H9 (cell line): ENCODE measurements at regions not wholly inside any gene's neighbourhood (a gene's known extent, or its start where the extent isn't known, plus 50 kb on each side); places are given as distances from the start of the nearest gene placed in this dataset.

Experiments used
- DNase-seq: peaks from one replicate; pipeline ENCODE4 v3.0.0-alpha.2; 2017
- H2AFZ ChIP-seq: one replicate; pipeline ENCODE4 v1.6.1; 2013; ENCODE audit warnings: mild to moderate bottlenecking, low read length, control low read depth, moderate library complexity
- H2AK5ac ChIP-seq: 2 replicates; pipeline ENCODE4 v1.6.1; 2013; ENCODE audit warnings: low read length, control low read depth, mixed read lengths; ENCODE audit not compliant: insufficient read length
- H2BK120ac ChIP-seq: one replicate; pipeline ENCODE4 v1.6.1; 2013; ENCODE audit warnings: low read depth, mild to moderate bottlenecking, low read length, control low read depth, inconsistent platforms; ENCODE audit not compliant: poor library complexity, severe bottlenecking
- H2BK12ac ChIP-seq: 2 replicates; pipeline ENCODE4 v1.6.1; 2013; ENCODE audit warnings: low read length, control low read depth, mixed read lengths, low read depth; ENCODE audit not compliant: insufficient read length
- H2BK15ac ChIP-seq: 2 replicates; pipeline ENCODE4 v1.6.1; 2013; ENCODE audit warnings: low read depth, low read length, control low read depth
- H2BK20ac ChIP-seq: one replicate; pipeline ENCODE4 v1.6.1; 2013; ENCODE audit warnings: low read depth, mild to moderate bottlenecking, low read length, control low read depth, inconsistent platforms; ENCODE audit not compliant: poor library complexity, severe bottlenecking
- H2BK5ac ChIP-seq: 2 replicates; pipeline ENCODE4 v1.6.1; 2013; ENCODE audit warnings: low read length, control low read depth, mixed read lengths; ENCODE audit not compliant: insufficient read length
- H3K14ac ChIP-seq: 2 replicates; pipeline ENCODE4 v1.6.1; 2013; ENCODE audit warnings: low read length, control low read depth; ENCODE audit not compliant: insufficient read depth
- H3K18ac ChIP-seq: 2 replicates; pipeline ENCODE4 v1.6.1; 2013; ENCODE audit warnings: low read depth, mild to moderate bottlenecking, mixed read lengths, low read length, control low read depth; ENCODE audit not compliant: insufficient read length
- H3K23ac ChIP-seq: 2 replicates; pipeline ENCODE4 v1.6.1; 2013; ENCODE audit warnings: low read length, control low read depth, mixed read lengths, low read depth; ENCODE audit not compliant: insufficient read length
- H3K23me2 ChIP-seq: 2 replicates; pipeline ENCODE4 v1.6.1; 2013; ENCODE audit warnings: low read depth, mild to moderate bottlenecking, mixed read lengths, low read length, control low read depth; ENCODE audit not compliant: insufficient read length, poor library complexity, severe bottlenecking
- H3K27ac ChIP-seq: 2 replicates; pipeline ENCODE4 v1.5.1; 2013; ENCODE audit warnings: low read length, control low read depth, mixed read lengths, low read depth; ENCODE audit not compliant: insufficient read length
- H3K27me3 ChIP-seq: 2 replicates; pipeline ENCODE4 v1.6.1; 2013; ENCODE audit warnings: low read length, control low read depth, inconsistent platforms; ENCODE audit not compliant: insufficient read depth
- H3K4ac ChIP-seq: 2 replicates; pipeline ENCODE4 v1.6.1; 2013; ENCODE audit warnings: low read depth, mild to moderate bottlenecking, control low read depth, inconsistent platforms, low read length, moderate library complexity
- H3K4me1 ChIP-seq: 2 replicates; pipeline ENCODE4 v1.6.1; 2013; ENCODE audit warnings: low read length, control low read depth, inconsistent platforms; ENCODE audit not compliant: insufficient read depth
- H3K4me2 ChIP-seq: 2 replicates; pipeline ENCODE4 v1.6.1; 2013; ENCODE audit warnings: low read length, control low read depth, mixed read lengths; ENCODE audit not compliant: insufficient read length, insufficient read depth
- H3K56ac ChIP-seq: 2 replicates; pipeline ENCODE4 v1.6.1; 2013; ENCODE audit warnings: low read depth, mild to moderate bottlenecking, mixed read lengths, low read length, control low read depth; ENCODE audit not compliant: insufficient read length
- H3K79me1 ChIP-seq: 2 replicates; pipeline ENCODE4 v1.6.1; 2013; ENCODE audit warnings: low read depth, mild to moderate bottlenecking, moderate library complexity, low read length, control low read depth, inconsistent platforms; ENCODE audit not compliant: insufficient read depth, poor library complexity, severe bottlenecking
- H3K79me2 ChIP-seq: 2 replicates; pipeline ENCODE4 v1.6.1; 2013; ENCODE audit warnings: low read length, control low read depth, inconsistent platforms; ENCODE audit not compliant: insufficient read depth
- H3K9ac ChIP-seq: 2 replicates; pipeline ENCODE4 v1.6.1; 2013; ENCODE audit warnings: low read length, control low read depth, mixed read lengths; ENCODE audit not compliant: insufficient read length; ENCODE audit errors: extremely low read depth
- H3K9me3 ChIP-seq: one replicate; pipeline ENCODE4 v1.6.1; 2013; ENCODE audit warnings: low read depth, low read length, inconsistent platforms; ENCODE audit not compliant: control insufficient read depth
- H3T11ph ChIP-seq: one replicate; pipeline ENCODE4 v1.6.1; 2013; ENCODE audit warnings: mild to moderate bottlenecking, low read length, control low read depth, inconsistent platforms
- H4K20me1 ChIP-seq: one replicate; pipeline ENCODE4 v1.6.1; 2013; ENCODE audit not compliant: control insufficient read depth, insufficient read length, insufficient read depth
- H4K5ac ChIP-seq: 2 replicates; pipeline ENCODE4 v1.6.1; 2013; ENCODE audit warnings: low read depth, mild to moderate bottlenecking, mixed read lengths, low read length, control low read depth; ENCODE audit not compliant: insufficient read length
- H4K8ac ChIP-seq: replicated peaks from 2 replicates; pipeline ENCODE4 v1.6.1; 2013; ENCODE audit warnings: low read length, control low read depth, mixed read lengths, low read depth; ENCODE audit not compliant: insufficient read length
- H4K91ac ChIP-seq: 2 replicates; pipeline ENCODE4 v1.6.1; 2013; ENCODE audit warnings: low read depth, mild to moderate bottlenecking, moderate library complexity, mixed read lengths, low read length, control low read depth; ENCODE audit not compliant: insufficient read length
- H3K27ac Mint-ChIP-seq, 3 experiments: 2 replicates in 2 of 3; 3 replicates in 1 of 3; pipeline ENCODE4 v1.8.0; 2020 to 2021; ENCODE audit warnings: mixed read lengths in 3 of 3, mild to moderate bottlenecking in 1 of 3, moderate library complexity in 1 of 3
- H3K27me3 Mint-ChIP-seq: 2 replicates; pipeline ENCODE4 v1.8.0; 2021; ENCODE audit warnings: low read depth, mild to moderate bottlenecking, moderate library complexity, mixed read lengths
- H3K36me3 Mint-ChIP-seq, 3 experiments: 2 replicates in 2 of 3; 3 replicates in 1 of 3; pipeline ENCODE4 v1.8.0; 2020 to 2021; ENCODE audit warnings: low read depth in 3 of 3, mixed read lengths in 3 of 3; ENCODE audit not compliant: insufficient read depth in 1 of 3
- H3K4me1 Mint-ChIP-seq, 2 experiments: 2 replicates each; pipeline ENCODE4 v1.8.0; 2020; ENCODE audit warnings: mixed read lengths in 2 of 2
- H3K4me3 Mint-ChIP-seq, 2 experiments: 2 replicates in 1 of 2; 3 replicates in 1 of 2; pipeline ENCODE4 v1.8.0; 2020 to 2021; ENCODE audit warnings: mild to moderate bottlenecking in 2 of 2, mixed read lengths in 2 of 2, moderate library complexity in 1 of 2
- H3K9me3 Mint-ChIP-seq, 2 experiments: 2 replicates in 1 of 2; 3 replicates in 1 of 2; pipeline ENCODE4 v1.8.0; 2020; ENCODE audit warnings: mild to moderate bottlenecking in 2 of 2, mixed read lengths in 2 of 2, moderate library complexity in 1 of 2
- CTCF ChIP-seq: fragments of 200-600 bp; sonication (generic); conservative IDR thresholded peaks from 3 replicates; pipeline ENCODE4 v1.8.0; 2021; ENCODE audit warnings: antibody characterized with exemption, mild to moderate bottlenecking
- WGBS: extraction: QIAGEN DNeasy Blood & Tissue Kit; methylation state at CpG from one replicate; pipeline ENCODE4 v1.1.7; 2013; ENCODE audit warnings: missing lambda C conversion rate, low lambda C conversion rate, mixed read lengths; ENCODE audit not compliant: insufficient read length; ENCODE audit errors: extremely low coverage; 5-methylcytosine and 5-hydroxymethylcytosine counted together

GRCh38 chr5:82806513-82806912 is 270.7 kb downstream of the TMEM167A start:
- DNase-seq, result no peak
- no peak overlapping the region for H3K18ac ChIP-seq

More at GRCh38 chr5:82806513-82806912, 270.7 kb downstream of the TMEM167A start:
- Mint-ChIP-seq H3K27me3 (no peaks in the 10 kb centered on the region), H3K4me3 (no peak overlapping the region), H3K9me3 (no peaks in the 10 kb centered on the region; a peak in 1 of 5 replicates), H3K36me3 (peaks cover 0 to 2% (median 0%) of the 10 kb centered on the region in 3 experiments; a peak in 3 of 7 replicates), H3K27ac (no peak overlapping the region), H3K4me1 (peaks cover 11 to 13% of the 10 kb centered on the region in 2 experiments)
- no peaks in the 10 kb centered on the region for H3K23me2 ChIP-seq
- no peaks in the 10 kb centered on the region for H3K79me1 ChIP-seq
- H3K4ac ChIP-seq, result no peak overlapping the region
- H4K91ac ChIP-seq, result no peak overlapping the region
- H3K4me1 ChIP-seq, result no peaks in the 10 kb centered on the region; the same call in 1 of the 2 replicates
- H3T11ph ChIP-seq, result no peak overlapping the region
- H2BK5ac ChIP-seq, result no peak overlapping the region
- H2BK15ac ChIP-seq, result no peak overlapping the region
- no peak overlapping the region for H3K14ac ChIP-seq
- H3K23ac ChIP-seq, result no peak overlapping the region
- H4K5ac ChIP-seq, result no peak overlapping the region
- H3K9me3 ChIP-seq, result no peaks in the 10 kb centered on the region
- no peaks in the 10 kb centered on the region for H3K79me2 ChIP-seq
- TF ChIP-seq CTCF, result no peak
- no peak overlapping the region for H3K4me2 ChIP-seq
- no peak overlapping the region for H2BK12ac ChIP-seq
- H2BK120ac ChIP-seq, result no peak overlapping the region
- no peaks in the 10 kb centered on the region for H3K27me3 ChIP-seq
- H2AFZ ChIP-seq, result no peak overlapping the region
- H3K56ac ChIP-seq, result no peak overlapping the region
- H3K27ac ChIP-seq, result no peak overlapping the region
- H3K9ac ChIP-seq, result no peak overlapping the region
- no peak overlapping the region for H2AK5ac ChIP-seq
- no peak overlapping the region for H4K8ac ChIP-seq
- no peak overlapping the region for H2BK20ac ChIP-seq
- no CpG with 5 or more reads among the region's 5 CpGs for WGBS
- no peaks in the 10 kb centered on the region for H4K20me1 ChIP-seq
